ENCODE measurements at regions not wholly inside any gene's neighbourhood (a gene's known extent, or its start where the extent isn't known, plus 50 kb on each side); places are given as distances from the start of the nearest gene placed in this dataset.

DNA sequence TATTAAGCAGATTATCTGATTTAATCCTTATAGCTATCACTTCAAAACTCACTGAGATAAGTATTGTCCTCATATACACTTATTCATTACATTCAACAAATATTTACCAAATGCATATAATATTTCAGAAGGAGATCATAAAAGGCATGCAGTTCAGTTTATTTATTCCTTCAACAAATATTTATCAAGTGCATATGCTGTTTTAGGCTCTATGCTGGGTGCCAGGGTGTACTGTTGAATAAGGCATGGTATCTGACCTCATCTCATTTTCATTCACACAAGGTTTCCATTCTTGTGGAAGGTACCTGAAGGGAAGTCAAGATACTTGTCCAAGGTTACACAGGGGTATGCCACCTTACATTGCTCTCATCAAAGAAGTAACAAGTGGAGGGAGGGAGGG, 213.0 kb downstream of the INSIG2 start:
- no peak for TF ChIP-seq CTCF (IDR thresholded peaks at IDR 0.05; ENCODE audit: poor library complexity)
- TF ChIP-seq EZH2phosphoT487 (IDR thresholded peaks at IDR 0.05; ENCODE audit: low read depth, severe bottlenecking, unreplicated experiment): no peak
- TF ChIP-seq EZH2 (IDR thresholded peaks at IDR 0.05; ENCODE audit: borderline replicate concordance): no peak

All from hepatocyte (in vitro differentiated cells).